Fibroblast of skin of left quadriceps (primary cell): ENCODE measurements at regions not wholly inside any gene's neighbourhood (a gene's known extent, or its start where the extent isn't known, plus 50 kb on each side); places are given as distances from the start of the nearest gene placed in this dataset.

Experiments
- DNase-seq, 2 experiments: peaks; one replicate each; pipeline ENCODE4 v3.0.0-alpha.2; 2013; ENCODE audit warnings: low read depth in 2 of 2

DNA sequence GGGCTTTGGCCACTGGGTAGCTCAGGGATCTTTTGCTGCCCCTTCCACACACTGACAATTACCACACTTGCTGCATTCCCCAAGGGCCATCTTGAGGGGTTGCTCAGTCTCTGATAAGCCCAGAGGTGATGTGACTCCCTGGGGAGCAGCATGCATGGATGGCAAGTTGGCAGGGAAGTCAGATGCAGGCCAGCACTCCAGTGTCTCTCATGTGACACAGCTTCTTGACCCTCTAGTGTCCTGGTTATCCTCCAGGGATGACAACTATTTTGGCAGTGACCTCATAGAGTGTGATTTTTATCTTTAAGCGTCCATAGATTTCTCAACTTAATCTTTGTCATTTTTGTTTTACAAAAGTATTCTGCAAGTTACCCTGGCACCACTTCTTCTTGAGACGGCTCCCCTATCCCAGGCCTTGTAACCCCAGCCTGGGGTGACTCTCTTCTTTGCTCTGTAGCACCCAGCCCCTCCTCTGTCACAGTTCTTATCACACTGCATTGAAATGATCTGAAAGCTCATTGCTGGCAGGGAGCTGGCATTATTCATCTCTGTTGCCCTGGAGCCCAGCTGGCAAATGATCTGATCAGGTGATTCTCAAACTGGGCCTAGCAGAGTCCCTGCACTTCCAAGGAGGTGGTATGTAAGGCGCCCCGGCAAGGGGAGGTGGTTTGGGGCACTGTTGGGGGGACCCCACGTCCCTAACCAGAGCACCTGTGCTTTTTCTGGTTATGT is 72.6 kb downstream of the TENT5C start:
- no peak for DNase-seq

DNA sequence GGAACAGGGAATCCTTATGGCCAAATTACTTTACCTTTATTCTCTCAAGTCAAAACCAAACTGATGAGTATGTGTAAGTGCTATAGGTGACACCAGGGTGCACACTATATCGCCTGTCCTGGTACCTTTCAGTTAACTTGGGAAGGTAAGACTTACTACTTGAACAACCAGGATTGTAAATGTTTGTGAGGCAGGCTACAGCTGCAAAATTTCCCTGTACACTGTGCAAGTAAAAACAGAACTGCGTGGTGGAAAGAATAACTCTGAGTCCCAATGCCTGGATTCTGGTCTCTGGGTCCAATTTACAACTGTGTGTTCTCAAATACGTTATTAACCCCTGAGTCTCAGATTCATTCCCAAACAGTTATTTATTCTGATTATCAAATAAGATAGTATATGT is 73.5 kb downstream of the TENT5C start:
- no peak for DNase-seq

DNA sequence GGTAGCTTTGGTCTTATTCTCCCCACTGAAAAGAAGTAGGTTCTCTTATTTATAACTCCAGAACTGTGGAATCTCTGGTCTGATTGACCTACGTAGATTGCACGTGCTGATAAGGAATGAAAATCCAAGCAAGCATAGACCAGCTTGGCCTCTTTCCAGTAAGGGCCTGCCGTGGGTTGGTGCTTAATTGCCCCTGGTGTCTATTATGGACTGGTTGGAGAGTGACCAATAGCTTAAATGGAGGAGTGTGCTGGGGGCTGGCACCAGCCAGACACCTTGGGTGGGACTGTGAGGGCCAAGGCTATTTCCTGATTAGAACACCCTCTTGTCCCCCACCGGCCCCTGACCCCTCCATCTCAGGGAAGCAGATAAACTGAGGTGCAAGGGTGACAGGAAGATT is 74.0 kb downstream of the TENT5C start:
- no peak for DNase-seq

DNA sequence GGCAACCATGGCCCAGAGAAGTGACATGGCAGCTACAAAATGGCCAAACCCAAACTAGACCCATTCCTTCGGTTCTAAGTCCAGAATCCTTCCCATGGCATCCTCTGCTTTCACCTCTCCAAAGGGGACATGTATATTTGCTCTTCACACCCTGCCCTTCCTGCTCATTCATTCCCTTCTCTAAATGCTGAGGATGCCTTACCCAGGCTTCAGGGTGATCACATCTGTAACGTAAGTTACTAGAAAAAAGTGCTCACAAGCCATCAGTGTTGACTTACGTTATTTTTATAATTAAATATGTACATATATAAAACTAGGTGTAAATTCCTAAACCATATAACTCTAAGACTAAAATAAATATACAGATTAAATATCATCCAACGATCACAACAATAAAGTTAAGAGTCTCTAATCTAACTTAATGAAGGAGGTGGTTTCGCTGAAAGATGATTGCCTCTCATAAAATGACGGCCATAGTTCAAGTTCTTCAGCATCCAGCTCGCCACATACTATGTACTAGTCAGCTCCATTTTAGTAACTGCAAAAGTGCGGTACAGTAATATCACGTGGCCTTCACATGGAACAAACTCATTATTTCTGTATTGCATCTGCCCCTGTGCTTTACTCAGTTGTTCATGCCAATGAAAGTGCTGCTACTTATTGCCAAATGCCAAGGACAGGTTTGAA is 74.6 kb downstream of the TENT5C start:
- no peak for DNase-seq

DNA sequence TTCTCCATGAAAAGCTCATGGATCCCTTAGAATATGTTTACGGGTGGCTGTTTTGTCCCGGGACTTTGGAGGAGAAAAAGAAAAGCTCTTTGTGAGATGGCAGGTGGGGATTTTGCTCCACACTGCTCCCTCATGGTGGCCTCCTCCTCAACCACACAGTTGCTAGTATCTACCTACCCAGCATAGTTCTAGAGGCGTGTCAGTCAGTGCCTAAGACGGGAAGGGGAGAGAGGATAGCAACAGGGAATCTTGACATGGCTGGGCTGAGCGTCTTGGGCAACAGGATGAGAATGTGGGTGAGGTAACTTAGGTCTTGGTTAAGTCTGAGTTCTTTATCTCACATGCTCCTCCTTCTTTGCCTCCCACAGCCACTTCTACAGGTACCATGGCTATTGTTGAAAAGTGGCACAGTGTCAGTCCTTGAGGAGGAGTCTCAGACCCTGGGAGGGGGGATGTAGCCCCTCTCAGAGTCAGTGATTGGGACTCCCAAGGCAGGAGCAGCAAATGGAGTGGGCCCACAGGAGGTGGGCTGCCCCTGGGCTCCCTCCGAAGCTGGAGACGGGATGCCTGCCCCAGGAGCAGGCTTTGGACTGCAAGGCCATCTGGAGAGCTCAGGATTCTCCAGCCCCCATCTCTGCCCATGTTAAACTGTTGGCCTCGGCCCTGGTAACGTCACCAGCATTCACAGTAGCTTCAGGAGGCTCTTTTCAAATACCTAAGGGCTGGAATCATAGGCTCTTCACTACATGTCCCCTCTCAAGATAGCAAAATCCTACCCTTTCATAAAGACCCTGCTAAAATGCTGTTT is 75.4 kb downstream of the TENT5C start:
- no peak for DNase-seq

DNA sequence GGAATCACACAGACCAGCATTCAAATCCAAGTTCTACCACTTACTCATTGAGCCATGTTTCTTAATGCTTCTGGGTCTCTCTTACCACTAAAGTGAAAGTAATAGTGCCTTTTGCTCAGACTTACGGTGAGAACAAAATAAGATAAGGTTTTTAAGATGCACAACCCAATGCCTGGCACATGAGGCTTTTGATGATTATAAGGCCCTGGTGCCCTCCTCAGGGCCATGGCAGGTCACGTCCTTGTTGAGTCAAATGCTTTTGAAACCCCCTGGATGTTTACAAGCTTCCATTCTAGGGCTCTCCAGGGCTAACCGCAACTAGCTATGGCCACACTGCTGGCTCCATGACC is 76.0 kb downstream of the TENT5C start:
- no peak for DNase-seq

DNA sequence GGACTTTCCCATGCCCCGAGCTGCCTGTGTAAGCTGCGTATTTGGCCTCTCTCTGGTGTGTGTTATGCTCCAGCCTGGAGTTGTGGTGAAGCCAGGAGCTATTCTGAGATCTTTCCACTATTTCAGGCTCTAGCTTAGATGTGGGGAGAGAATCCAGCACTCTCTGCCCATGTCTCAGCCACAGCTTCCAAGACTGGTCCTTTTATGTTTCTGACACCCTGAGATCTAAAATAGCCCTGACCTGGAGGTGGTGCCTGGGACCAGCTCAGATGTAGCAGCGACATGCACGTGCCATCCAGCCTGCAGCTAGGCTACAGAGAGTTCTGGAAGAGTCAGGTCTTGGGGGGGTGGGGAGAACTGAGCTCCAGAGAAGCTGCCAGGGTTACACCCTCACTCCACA is 76.5 kb downstream of the TENT5C start:
- DNase-seq = no peak

DNA sequence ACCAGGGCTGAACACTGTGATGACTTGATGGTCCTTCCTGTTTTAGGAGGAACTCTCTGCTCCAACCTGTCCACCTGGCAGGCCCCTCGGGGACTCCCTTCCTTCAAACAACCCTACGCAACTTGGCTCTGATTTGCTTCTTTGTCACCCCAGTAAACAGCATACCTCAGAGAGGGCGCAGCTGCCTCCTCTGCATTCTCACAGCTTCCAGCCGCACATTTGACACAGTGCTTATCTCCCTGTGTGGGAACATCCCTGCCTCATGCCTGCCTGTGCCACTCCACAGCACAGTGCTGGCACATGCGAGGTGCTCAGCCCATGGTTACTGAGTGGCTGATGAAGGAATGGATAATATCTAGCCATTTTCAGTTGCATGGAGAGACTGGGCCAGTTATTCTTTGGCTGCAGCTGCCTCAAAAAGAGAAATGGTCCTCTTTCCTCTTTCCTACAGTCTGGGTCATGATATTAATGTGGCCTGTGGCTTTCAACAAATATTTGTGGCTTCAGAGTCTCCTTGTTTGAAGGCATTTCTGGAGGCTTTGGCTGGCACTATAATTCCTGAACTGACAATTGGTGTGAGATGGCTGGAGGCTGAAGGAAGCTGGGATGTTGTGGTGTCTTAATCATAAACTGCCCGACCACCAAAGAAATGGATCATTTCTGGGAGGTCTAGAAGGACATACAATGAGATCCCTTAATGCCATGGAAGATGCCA is 77.9 kb downstream of the TENT5C start:
- no peak for DNase-seq

DNA sequence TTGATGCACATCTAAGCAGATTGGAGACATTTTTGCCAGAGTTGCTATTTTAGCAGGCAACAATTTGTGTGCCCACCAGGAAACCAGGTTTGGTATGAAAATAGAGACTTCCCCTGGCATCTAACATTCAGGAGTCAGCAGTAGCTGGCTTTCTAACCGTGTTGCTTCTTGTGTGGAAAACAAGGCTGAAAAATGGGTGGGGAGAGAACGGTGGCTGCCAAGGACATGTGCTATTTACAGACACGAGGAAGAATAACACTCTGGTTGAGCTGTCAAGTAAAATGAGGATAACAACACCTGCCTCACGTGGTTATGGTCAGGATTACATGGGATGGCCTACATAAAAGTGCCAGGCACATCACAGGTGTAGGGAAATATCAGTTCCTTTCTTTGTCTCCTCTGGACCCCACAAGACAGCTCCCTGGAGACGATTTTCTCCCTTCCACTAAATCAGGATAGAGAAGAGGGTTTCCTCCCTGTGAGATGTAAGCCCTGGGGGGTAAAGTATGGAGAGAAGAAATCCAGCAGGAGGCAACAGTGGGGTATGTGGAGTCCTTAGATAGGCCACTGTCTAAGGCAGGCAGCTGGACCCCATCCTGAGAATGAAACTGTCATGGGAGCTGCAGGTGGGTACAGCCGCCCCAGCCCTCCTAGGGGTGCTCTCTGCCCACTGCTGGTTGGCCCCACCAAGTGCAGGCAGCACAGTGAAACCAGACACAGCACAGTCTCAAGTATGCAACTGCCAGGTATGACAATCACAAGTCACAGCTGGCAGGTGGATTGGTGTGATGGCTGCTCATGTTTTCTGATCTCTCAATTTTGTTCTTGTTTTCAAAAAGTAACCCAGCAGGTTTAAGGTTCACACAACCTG is 80.3 kb downstream of the TENT5C start:
- no peak for DNase-seq

DNA sequence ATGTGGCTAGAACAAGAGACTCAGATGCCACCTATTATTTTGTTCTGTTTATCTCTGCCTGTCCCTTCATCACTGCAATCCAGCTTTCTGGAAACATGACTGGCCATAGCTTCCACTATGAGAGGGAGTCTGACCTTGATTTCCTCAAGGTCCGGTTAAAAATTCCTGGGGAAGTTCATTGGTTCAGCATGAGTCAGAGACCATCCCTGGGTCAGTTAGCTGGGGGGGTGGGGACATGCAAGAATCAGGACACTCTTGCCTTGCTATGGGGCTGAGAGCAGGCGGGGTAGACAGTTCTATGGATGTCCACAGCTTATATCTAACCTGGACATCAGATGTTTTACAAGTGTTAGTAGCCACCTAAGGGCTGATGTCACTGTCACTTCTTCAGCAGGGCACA is 81.1 kb downstream of the TENT5C start:
- DNase-seq = no peak

DNA sequence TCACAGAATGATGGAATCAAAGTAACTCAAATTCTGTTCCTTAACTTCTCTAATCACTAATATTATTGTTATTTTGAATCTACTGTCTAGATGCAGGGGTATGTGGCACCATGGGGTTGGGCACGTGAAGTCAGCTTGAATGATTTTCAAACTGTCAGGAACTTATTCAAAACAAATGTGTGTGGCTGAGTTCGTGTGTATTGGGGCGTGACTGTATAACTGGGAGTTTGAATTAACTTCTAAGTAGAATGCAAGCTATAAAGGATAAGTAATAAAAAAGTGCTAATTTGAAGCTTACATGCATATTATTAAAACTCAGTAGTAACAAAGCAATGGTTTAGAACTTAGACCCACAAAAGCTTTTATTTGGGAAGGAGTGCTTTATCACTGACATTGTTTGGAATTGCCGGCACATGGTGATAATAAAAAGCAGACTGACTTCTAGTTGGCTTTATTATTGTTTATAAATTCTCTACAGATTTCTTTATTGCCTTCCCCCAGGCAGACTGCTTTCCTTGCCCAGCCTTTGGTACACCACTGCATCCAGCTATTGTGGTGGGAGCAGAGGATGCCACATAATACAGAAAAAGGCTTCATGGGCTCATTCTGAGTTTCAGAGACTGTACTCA is 84.3 kb downstream of the TENT5C start:
- no peak for DNase-seq

DNA sequence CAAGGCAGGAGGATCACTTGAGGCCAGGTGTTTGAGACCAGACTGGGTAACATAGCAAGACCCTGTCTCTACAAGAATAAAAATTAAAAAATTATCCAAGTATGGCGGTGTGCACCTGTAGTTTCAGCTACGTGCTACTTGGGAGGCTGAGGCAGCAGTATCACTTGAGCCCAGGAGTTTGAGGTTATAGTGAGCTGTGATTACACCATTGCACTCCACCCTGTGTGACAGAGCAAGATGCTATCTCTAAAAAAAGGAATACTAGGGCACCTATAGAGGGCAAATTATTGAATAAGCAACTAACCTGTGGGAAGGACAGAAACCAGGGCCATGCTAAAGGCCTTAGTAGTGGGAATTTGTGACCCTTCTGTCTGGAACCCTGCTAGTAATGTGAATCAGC is 86.1 kb downstream of the TENT5C start:
- DNase-seq = no peak

DNA sequence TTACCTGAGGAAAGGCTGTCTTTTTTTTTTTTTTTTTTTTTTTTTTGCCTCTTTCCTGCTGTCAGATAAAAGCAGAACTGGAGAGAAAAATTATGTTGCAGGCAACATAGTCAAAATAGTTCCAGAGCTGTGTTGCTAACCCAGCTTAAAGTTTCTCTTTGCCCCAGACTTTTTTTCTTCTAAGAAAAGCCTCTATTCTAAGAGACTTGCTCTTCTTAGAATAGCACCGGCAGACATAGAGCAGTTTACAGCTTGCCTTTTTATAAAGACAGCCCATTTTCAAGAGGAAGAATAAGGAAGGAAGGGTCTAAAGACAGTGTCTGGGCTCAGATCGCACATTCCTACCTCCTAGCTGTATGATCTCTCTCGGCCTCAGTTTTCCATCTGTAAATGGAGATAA is 88.7 kb downstream of the TENT5C start:
- no peak for DNase-seq

DNA sequence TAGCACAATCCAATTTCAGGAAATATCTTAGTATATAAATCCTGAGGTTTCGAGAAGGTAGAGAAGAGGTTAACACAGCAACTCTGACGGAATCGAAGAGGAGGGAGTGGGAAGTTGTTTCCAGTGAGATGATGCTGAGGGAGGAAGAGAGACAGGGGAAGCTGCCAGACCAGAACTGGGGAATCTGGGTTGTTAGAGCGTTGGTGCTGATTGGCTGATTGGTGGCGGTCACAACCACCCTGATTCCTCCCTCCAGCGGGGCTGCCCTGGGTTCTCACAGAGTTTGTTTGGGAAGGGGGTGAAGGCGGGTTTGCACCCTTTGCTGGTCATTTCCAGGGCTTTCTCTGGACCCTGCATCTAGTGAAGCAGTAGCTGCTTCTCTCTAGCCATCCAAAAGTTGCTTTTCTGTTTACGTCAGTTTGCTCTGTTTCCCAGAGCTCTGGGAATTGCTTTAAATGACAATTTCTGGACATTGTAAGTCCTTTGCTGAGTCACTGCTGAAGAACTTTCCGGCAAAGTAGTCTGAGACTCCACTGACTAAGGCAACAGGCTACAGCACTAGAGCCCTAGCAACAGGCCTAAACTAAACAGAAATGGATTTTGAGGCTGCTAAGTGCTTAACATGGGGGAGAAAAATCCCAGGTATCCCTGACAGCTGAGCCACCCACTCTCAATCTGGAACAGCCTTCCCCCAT is 90.1 kb downstream of the TENT5C start:
- DNase-seq = peak; percentile 39 to 44

DNA sequence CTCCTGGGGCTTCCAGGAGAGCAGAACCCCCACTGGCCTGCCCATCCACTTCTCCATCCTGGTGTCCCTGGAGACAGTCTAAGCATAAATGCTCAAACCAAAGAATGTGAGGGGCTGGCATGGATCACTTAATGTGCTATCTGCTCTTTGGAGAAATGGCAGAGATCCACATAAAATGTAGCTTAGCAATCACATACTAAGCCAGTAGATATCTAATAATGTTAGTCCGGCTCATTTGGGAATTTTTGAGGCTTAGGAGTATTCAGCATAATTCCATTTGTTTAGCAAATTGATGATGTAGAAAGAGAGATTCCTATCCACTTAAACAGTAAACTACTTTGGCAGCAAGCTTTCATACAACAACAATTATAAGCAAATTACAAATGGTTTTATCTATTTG is 90.7 kb downstream of the TENT5C start:
- peak; percentile 45 to 57 for DNase-seq

DNA sequence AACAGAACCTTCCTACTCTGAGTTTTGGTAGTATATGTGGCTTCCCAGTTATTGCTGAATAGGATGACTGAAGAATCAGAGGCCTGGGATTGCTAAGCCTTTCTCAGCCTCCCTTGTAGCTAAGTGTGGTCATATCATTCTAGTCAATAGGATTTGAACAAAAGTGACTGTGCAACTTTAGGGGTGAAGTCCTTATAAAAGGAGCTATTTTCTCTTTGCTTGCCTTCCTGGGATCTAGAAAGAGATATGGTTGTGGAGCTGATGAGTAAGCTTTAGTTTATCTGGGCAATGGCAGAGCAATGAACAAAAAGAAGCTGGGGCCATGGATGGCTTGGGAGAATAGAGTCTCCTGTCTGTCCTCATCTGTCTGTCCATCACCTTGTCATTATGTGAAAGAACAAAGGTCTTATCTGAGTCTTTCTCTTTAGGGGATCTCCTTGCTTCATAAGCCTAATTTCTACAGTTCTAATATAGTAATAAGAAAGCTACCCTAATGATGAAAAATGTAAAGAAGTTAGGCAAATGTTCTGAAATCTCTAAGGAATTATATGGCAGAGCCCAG is 91.5 kb downstream of the TENT5C start:
- no peak for DNase-seq

DNA sequence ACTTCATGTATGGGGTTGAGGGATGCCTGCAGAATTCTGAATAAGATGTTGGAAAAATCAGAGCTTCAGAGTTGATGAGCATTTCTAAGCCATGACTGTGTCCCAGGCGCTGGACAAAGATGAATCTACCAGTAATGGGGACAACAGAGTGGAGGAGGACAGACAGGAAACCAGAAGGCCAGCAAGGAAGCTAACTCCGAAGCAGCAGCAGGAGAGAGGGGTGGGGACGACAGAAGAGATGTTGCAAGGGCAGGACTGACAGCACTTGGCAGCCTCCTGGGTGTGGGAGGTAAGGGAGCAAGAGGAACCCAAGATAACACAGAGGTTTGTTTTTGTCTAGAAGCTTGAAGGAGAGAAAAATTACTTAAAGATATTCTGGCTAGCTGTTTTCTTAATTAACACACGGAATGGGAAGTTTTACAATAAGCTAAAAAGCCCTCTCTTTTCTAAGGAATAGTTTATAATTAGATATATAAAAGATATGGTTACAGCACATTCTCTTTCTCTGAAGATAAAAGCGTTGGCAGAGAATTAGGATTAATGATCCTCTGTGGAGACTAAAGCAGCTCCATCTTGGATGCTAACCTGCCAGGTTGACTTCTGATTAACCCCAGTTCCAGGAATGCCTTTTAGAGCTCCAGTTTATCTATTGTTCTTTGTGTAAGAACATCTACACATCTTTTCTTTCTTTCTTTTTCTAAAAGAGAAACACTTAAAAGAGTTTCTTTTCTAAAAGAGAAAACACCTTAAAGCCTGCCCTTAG is 92.7 kb downstream of the TENT5C start:
- no peak for DNase-seq

DNA sequence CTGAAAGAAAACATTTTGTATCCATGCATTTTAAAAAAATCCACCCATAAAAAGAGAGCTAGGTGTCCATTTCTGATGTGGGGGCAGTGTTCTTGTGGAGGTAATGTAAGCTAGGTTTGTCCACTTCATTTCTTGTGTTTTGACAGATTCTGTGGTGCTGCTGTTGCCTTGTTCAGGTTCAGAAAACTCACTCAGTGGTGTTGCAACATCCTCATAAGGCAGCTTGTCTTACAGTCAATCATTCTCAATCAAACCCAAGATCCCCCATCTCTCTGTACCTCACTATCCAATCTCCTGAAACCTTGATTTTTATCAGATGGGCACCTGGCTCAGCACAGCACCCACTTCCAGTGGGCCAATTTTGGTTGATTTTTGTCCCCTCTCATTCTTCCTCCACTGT is 94.1 kb downstream of the TENT5C start:
- DNase-seq = no peak

DNA sequence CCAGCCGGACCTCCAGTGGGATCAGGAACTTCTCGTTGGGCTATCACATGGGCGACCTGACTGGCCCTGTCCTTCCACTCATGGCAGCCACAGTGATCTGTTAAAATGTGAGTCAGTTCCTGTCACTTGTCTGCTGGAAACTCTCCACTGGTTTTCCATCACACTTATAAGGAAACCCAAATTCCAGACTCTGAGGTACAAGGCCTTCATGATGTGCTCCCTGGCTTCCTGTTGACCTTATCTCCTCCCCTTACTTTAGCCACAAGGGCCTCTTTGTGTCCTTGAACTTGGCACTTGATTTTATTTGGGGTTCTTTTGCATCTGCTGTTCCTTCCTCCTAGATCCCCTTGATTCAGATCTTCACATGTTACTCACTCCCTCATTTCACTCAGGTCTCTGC is 96.8 kb downstream of the TENT5C start:
- no peak for DNase-seq
